ENCODE measurements at regions not wholly inside any gene's neighbourhood (a gene's known extent, or its start where the extent isn't known, plus 50 kb on each side); places are given as distances from the start of the nearest gene placed in this dataset.
"Not testable (repeated sequence)": the region's sequence is repeated elsewhere in the genome, so short reads cannot be mapped to it uniquely, and the experiment has no call there.

DNA sequence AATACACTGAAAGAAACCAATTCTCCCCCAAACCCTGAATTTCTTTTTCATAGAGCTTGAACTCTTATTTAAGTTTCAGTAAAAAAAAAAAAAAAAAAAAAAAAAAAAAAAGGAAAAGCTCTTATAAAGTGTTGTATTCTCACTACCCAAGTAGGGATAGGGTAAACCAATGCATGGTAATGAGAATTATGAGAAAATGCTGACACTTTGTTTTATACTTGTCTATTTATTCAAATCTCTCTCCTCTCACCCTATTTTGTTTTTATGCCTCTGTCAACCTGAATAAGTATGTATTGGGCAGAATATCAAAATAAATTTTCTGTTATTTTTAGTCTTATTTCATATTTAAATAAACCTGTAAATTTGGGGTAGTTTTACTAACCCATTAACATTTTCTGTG is 181.9 kb downstream of the GJA1 start:
- no peak overlapping the region for H3K27ac ChIP-seq
- H3K4me3 ChIP-seq (ENCODE audit: low read depth, low read length), result no peak overlapping the region
- no peak for TF ChIP-seq CTCF (IDR thresholded peaks at IDR 0.05; ENCODE audit: low read depth, low read length)
- H3K36me3 ChIP-seq, result no peaks in the 10 kb centered on the region
- no peaks in the 10 kb centered on the region for H3K9me3 ChIP-seq (ENCODE audit: severe bottlenecking)
- no peaks in the 10 kb centered on the region for H3K27me3 ChIP-seq (ENCODE audit: insufficient read depth, low read depth, severe bottlenecking)
- no peak for DNase-seq

GRCh38 chr6:121619013-121619412 is 183.6 kb downstream of the GJA1 start:
- no peak overlapping the region for H3K27ac ChIP-seq
- H3K27me3 ChIP-seq (ENCODE audit: insufficient read depth, low read depth, severe bottlenecking), result no peaks in the 10 kb centered on the region
- no peak overlapping the region for H3K4me3 ChIP-seq (ENCODE audit: low read depth, low read length)
- no peak for DNase-seq
- H3K9me3 ChIP-seq (ENCODE audit: severe bottlenecking), result no peaks in the 10 kb centered on the region
- H3K36me3 ChIP-seq, result no peaks in the 10 kb centered on the region
- TF ChIP-seq CTCF (IDR thresholded peaks at IDR 0.05; ENCODE audit: low read depth, low read length), result no peak

DNA sequence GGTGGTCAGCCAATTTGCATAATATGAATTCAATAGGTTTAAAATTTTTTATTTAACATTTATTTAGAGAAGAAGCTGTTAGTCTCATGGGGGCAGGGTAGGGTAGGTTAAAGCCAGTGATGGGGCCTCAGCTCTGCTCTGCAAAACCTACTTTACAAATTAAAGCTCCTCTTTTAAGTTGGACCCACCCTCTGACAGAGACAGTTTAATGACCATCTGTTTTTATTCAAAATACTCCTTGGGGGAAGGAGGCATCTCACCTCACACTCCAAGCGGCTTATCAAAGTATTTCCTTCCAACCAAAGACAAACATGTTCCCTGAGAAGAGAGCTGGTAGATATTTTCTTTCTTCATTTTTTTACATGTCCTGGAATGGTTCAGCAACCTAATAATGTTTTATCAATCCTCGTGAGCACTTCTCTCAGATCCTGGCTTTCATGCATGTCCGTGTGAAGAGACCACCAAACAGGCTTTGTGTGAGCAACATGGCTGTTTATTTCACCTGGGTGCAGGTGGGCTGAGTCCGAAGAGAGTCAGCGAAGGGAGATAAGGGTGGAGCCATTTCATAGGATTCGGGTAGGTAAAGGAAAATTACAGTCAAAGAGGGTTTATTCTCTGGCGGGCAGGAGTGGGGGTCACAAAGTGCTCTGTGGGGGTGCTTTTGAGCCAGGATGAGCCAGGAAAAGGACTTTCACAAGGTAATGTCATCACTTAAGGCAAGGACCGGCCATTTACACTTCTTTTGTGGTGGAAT is 184.7 kb downstream of the GJA1 start:
- TF ChIP-seq CTCF (IDR thresholded peaks at IDR 0.05; ENCODE audit: low read depth, low read length), result no peak
- Histone ChIP-seq H3K9me3 (ENCODE audit: severe bottlenecking) (no peaks in the 10 kb centered on the region), H3K4me3 (ENCODE audit: low read depth, low read length) (no peak overlapping the region), H3K27ac (no peak overlapping the region), H3K36me3 (no peaks in the 10 kb centered on the region), H3K27me3 (ENCODE audit: insufficient read depth, low read depth, severe bottlenecking) (no peaks in the 10 kb centered on the region)
- peak; percentile 13 for DNase-seq

DNA sequence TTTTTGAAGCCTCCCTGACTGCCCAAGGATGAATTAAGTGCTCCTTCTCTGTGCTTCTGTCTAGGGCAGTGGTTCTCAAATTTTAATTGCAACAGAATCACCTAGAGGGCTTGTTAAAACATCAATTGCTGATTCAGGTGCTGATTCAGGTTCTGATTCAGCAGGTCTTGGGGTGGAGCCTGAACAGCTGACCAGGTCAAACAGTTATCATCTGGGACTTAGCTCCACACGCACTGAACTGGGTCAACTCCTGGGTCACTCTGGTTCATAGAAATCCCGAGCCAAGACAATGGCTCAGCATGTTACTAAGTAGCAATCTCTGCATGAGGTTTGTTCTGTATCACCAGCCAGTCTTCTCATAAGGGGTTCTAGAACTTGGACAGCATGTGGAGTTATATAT is 192.3 kb downstream of the GJA1 start:
- no peak overlapping the region for H3K4me3 ChIP-seq (ENCODE audit: low read depth, low read length)
- no peaks in the 10 kb centered on the region for H3K36me3 ChIP-seq
- no peak for DNase-seq
- H3K27ac ChIP-seq, result no peak overlapping the region
- no peaks in the 10 kb centered on the region for H3K27me3 ChIP-seq (ENCODE audit: insufficient read depth, low read depth, severe bottlenecking)
- TF ChIP-seq CTCF (IDR thresholded peaks at IDR 0.05; ENCODE audit: low read depth, low read length), result no peak
- peaks cover 4% of the 10 kb centered on the region for H3K9me3 ChIP-seq (ENCODE audit: severe bottlenecking)

DNA sequence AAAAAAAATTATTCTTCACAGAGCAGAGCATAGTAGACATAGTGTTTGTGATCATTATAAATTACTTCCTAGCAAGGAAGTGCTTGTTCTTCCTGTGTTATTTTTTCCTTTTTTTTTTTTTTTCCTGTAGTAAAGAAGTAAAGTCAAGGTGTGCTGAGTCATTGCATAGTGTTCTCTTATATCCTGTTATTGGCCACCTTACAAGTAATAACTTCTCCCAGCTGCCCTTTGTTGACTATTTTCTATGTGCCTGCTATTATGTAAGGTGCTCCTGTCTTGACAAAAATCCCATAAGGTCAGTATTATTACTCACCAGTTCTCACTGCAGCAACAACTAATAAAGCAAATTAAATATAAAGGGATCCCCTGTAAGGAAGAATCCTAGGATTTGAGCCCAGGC is 195.3 kb downstream of the GJA1 start:
- Histone ChIP-seq H3K9me3 (ENCODE audit: severe bottlenecking) (peaks cover 6% of the 10 kb centered on the region), H3K27ac (no peak overlapping the region), H3K36me3 (no peaks in the 10 kb centered on the region), H3K4me3 (ENCODE audit: low read depth, low read length) (no peak overlapping the region), H3K27me3 (ENCODE audit: insufficient read depth, low read depth, severe bottlenecking) (no peaks in the 10 kb centered on the region)
- no peak for DNase-seq
- no peak for TF ChIP-seq CTCF (IDR thresholded peaks at IDR 0.05; ENCODE audit: low read depth, low read length)

- not testable (repeated sequence) for H3K9me3 ChIP-seq (ENCODE audit: severe bottlenecking)
Observed at GRCh38 chr6:121631752-121632151, 196.3 kb downstream of the GJA1 start.

More at GRCh38 chr6:121631752-121632151, 196.3 kb downstream of the GJA1 start:
- not testable (repeated sequence) for DNase-seq; H3K27ac ChIP-seq; H3K27me3 ChIP-seq (ENCODE audit: insufficient read depth, low read depth, severe bottlenecking); H3K36me3 ChIP-seq; H3K4me3 ChIP-seq (ENCODE audit: low read depth, low read length)

Measured in WERI-Rb-1 (cell line).